Left lung (tissue), 4 donors: ENCODE measurements at regions not wholly inside any gene's neighbourhood (a gene's known extent, or its start where the extent isn't known, plus 50 kb on each side); places are given as distances from the start of the nearest gene placed in this dataset.

Experiments
- ATAC-seq: fragments of 200-7000 bp; cut with Tn5 transposase; one replicate; pipeline ENCODE4 v1.9.1; 2020; ENCODE audit warnings: moderate library complexity
- DNase-seq, 4 donors: peaks; one replicate each; pipeline ENCODE4 v3.0.0-alpha.2; 2013 to 2020
- H3K27ac ChIP-seq, 2 donors: fragments of 200-600 bp; sonication (generic) in 1 of 2; one replicate each; pipeline versions ENCODE4 v1.5.0 to v1.8.0; 2020 to 2021
- H3K27me3 ChIP-seq, 2 donors: fragments of 200-600 bp; sonication (generic) in 1 of 2; one replicate each; pipeline versions ENCODE4 v1.5.0 to v1.8.0; 2020 to 2021
- H3K36me3 ChIP-seq, 2 donors: fragments of 200-600 bp; sonication (generic) in 1 of 2; one replicate each; pipeline versions ENCODE4 v1.5.0 to v1.8.0; 2020 to 2021
- H3K4me1 ChIP-seq, 2 donors: fragments of 200-600 bp; one replicate each; pipeline ENCODE4 v1.8.0; 2021
- H3K4me3 ChIP-seq, 2 donors: fragments of 200-600 bp; sonication (generic) in 1 of 2; one replicate each; pipeline versions ENCODE4 v1.5.0 to v1.8.0; 2020 to 2021; ENCODE audit warnings: mild to moderate bottlenecking in 1 of 2
- H3K9me3 ChIP-seq, 2 donors: fragments of 200-600 bp; sonication (generic) in 1 of 2; one replicate each; pipeline versions ENCODE4 v1.5.0 to v1.8.0; 2020 to 2021
- intact Hi-C, 2 donors: fragments of 100-400 bp; cut with DNase I; formaldehyde crosslinking; loops; one replicate each; pipeline versions ENCODE4 v1.11.2 to v1.14.2; 2022
- TF ChIP-seq, protein P1 (sequence below), 2 donors: fragments of 200-600 bp; sonication (generic) in 1 of 2; IDR thresholded peaks; one replicate each; pipeline versions ENCODE4 v1.5.0 to v1.8.0; 2021; ENCODE audit warnings: antibody characterized with exemption in 2 of 2
- donor health status: DM: no; HTN: yes; CAD: no.
- donor health status: DM: no; HTN: no; CAD: no.

DNA sequence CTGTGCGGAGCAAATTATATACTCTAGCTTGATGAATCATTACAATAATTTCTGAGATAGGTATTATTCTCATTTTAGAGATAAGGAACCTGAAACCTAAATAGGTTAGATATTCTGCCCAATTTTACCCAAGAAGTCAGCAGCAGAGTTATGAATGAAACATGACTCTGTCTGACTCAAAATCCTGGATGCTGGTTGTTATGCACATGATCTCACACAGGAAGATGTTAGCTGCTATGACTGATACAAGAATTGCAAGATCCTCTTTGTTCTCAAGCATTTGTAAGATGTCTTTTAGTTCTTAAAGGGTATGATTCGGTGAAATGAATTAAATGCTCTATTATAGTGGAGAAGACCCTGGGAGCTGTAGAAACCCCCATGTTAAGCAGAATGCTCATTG is 447.8 kb downstream of the KIF2B start:
- intact Hi-C loops, result no loop called here
- H3K36me3 ChIP-seq, result no peaks in the 10 kb centered on the region
- no peaks in the 10 kb centered on the region for H3K4me1 ChIP-seq
- DNase-seq (no peak), ATAC-seq (no peak)
- H3K27ac ChIP-seq, result no peak overlapping the region
- TF ChIP-seq, protein P1, sequence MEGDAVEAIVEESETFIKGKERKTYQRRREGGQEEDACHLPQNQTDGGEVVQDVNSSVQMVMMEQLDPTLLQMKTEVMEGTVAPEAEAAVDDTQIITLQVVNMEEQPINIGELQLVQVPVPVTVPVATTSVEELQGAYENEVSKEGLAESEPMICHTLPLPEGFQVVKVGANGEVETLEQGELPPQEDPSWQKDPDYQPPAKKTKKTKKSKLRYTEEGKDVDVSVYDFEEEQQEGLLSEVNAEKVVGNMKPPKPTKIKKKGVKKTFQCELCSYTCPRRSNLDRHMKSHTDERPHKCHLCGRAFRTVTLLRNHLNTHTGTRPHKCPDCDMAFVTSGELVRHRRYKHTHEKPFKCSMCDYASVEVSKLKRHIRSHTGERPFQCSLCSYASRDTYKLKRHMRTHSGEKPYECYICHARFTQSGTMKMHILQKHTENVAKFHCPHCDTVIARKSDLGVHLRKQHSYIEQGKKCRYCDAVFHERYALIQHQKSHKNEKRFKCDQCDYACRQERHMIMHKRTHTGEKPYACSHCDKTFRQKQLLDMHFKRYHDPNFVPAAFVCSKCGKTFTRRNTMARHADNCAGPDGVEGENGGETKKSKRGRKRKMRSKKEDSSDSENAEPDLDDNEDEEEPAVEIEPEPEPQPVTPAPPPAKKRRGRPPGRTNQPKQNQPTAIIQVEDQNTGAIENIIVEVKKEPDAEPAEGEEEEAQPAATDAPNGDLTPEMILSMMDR (IDR thresholded peaks at IDR 0.05), result no peak
- H3K4me3 ChIP-seq, result no peak overlapping the region
- no peaks in the 10 kb centered on the region for H3K9me3 ChIP-seq
- H3K27me3 ChIP-seq, result no peaks in the 10 kb centered on the region

DNA sequence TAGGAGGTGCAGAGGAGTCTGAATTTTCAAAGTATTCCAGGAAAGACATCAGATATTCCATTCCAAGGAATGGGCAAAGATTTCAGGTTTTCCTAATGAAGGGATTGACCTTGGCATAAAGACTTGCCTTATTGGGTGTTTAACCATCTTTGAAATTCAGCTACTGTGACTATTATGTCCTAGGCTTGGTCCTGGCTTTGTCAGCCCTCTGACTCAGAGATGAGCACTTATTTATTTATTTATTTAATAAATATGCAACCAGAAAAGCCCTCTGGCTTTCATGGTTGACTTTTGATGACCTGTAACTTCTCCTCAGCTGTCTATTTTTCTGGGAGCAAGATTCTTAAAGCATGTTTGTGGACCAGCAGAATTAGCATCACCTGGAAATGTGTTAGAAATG is 455.1 kb downstream of the KIF2B start:
- DNase-seq, result no peak
- H3K36me3 ChIP-seq, result no peaks in the 10 kb centered on the region

DNA sequence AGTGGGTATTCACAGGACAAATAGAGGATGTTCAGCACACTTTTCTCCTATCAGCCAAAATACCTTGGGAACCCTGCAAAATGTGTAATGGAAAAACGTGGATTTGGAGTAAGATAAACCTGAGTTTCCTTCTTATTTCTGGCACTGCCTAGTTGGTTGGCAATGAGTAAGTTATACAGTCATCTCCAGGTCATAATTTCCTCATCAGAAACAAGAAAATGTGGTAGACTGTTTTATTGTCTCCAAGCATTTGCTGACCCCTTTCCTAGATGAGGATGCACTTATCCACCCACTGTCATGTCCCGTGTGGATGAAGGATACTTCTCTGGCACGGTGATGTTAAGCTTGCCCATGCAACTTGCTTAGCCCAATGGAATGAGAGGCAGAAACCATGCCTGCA is 458.0 kb downstream of the KIF2B start:
- DNase-seq, result no peak
- H3K27me3 ChIP-seq, result no peaks in the 10 kb centered on the region
- no peaks in the 10 kb centered on the region for H3K4me1 ChIP-seq
- intact Hi-C loops, result no loop called here
- H3K4me3 ChIP-seq, result no peak overlapping the region
- ATAC-seq, result no peak
- no peaks in the 10 kb centered on the region for H3K9me3 ChIP-seq
- TF ChIP-seq, protein P1 (IDR thresholded peaks at IDR 0.05), result no peak
- no peaks in the 10 kb centered on the region for H3K36me3 ChIP-seq
- no peak overlapping the region for H3K27ac ChIP-seq

More for the DNA sequence above, 455.1 kb downstream of the KIF2B start:
- intact Hi-C loops, result no loop called here
- TF ChIP-seq, protein P1 (IDR thresholded peaks at IDR 0.05), result no peak
- Histone ChIP-seq H3K4me3 (no peak overlapping the region), H3K9me3 (no peaks in the 10 kb centered on the region), H3K27me3 (no peaks in the 10 kb centered on the region), H3K27ac (no peak overlapping the region), H3K4me1 (no peaks in the 10 kb centered on the region)
- no peak for ATAC-seq

DNA sequence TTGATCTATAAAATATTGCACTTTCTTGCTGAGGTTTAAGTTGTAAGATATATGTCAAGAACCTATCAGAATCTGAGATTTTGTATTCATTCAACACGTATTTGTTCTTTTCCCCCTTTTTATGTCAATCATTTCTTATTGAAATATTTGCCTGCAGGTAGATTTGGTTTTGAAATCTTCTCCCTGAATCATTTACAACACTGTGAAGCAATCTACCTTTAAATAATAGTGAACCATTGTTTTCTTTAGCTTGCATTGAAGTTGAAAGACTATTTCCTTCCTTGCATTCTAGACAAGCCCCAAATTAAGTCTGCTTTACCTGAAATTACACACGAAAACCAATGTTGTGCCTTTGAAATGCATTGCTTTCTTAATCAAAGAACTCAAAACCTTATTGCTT is 460.2 kb downstream of the KIF2B start:
- Histone ChIP-seq H3K27ac (no peak overlapping the region), H3K9me3 (peaks cover 0 to 1% of the 10 kb centered on the region in 2 donors), H3K36me3 (no peaks in the 10 kb centered on the region), H3K4me1 (no peaks in the 10 kb centered on the region), H3K4me3 (no peak overlapping the region), H3K27me3 (no peaks in the 10 kb centered on the region)
- TF ChIP-seq, protein P1 (IDR thresholded peaks at IDR 0.05), result no peak
- intact Hi-C loops, result no loop called here
- DNase-seq, result no peak
- ATAC-seq, result no peak

DNA sequence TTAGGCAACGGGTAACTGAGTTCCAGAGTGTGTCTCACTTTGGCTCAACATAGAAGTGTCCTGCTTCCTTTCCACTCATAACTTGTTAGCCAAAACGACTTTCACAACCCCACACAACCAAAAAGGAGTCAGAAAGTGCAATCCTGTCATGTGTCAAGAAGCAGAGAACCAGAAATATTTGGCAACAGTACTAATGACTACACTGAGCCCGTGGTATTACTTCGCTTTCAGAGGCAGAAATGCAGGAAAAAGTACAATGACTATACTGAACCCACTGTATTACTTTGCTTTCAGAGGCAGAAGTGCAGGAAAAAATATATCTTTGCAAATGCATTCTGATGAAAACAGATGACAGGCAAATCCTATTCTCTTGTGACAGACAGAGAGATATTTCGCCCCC is 484.6 kb downstream of the KIF2B start:
- no peak for ATAC-seq
- TF ChIP-seq, protein P1 (IDR thresholded peaks at IDR 0.05), result no peak
- H3K9me3 ChIP-seq, result no peaks in the 10 kb centered on the region
- H3K27me3 ChIP-seq, result no peaks in the 10 kb centered on the region
- H3K4me3 ChIP-seq, result no peak overlapping the region
- H3K4me1 ChIP-seq, result no peaks in the 10 kb centered on the region
- DNase-seq, result no peak
- H3K36me3 ChIP-seq, result no peaks in the 10 kb centered on the region
- intact Hi-C loops, result no loop called here
- H3K27ac ChIP-seq, result no peak overlapping the region
